NCI-H1092 (cell line): ENCODE measurements at regions not wholly inside any gene's neighbourhood (a gene's known extent, or its start where the extent isn't known, plus 50 kb on each side); places are given as distances from the start of the nearest gene placed in this dataset.

Experiments
- DNase-seq: peaks from one replicate; lab custom pipeline; 2025; lab: John Stamatoyannopoulos, UW

- no peak for DNase-seq
Observed at GRCh38 chr17:13302983-13303382, 285.2 kb upstream of the ELAC2 start.

- no peak for DNase-seq
Observed at GRCh38 chr17:13302419-13302818, 284.6 kb upstream of the ELAC2 start.

DNA sequence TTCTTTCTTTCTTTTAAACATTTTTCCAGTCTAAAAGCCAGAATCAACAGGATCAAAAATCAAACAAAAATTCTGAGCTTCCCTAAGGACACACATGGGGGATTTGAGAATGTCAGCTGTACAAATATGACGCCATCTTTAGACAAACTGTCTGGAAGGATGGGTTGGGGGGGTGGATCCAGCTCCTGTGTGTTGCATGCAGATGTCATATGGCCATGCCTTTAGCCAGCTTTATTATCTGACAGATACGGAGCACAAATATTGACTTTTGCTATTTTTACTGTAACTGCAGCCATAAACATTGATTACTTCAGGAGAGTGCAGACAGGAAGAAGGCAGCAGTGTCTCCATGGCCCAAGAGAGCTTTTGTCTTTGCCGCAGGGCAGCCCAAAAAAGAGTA is 279.4 kb upstream of the ELAC2 start:
- DNase-seq: peak; percentile 66

DNA sequence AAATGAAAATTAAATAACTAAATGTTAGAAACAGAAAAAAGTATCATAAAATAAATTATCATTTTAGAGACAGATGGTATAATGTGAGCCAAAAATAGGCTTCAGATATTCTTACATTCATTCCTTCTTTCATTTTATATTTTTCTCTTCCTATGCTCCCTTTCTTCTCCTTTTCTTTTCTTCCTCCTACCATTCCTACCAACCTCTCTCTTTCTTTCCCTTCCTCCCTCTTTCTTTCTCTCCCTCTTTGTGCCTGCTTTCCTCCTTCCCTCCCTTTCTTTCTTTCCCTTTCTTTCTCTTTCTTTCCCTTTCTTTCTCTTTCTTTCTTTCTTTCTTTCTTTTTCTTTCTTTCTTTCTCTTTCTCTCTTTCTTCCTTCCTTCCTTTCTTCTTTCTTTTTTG is 275.6 kb upstream of the ELAC2 start:
- no peak for DNase-seq

DNA sequence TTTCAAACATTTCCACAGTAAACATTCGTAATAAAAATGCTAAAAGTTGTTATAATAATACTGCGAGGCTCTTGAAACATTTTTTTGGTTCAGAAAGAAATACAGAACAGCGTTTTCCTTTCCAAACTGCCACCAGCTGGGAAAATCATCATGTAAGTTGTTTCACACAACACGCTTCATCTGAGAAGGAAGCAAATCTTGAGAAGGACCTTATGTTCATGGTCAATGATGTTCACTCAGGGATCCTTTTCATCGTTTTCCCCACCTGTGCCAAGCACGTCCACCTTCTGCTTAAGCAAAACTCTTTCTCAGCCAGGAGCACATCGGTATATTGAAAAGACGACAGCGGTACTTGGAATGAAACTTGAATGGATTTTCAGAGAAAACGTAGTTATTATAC is 274.5 kb upstream of the ELAC2 start:
- DNase-seq: no peak

GRCh38 chr17:13288248-13288647 is 270.4 kb upstream of the ELAC2 start:
- no peak for DNase-seq

GRCh38 chr17:13287226-13287625 is 269.4 kb upstream of the ELAC2 start:
- DNase-seq: no peak

- DNase-seq: no peak
Observed at GRCh38 chr17:13283606-13284005, 265.8 kb upstream of the ELAC2 start.

DNA sequence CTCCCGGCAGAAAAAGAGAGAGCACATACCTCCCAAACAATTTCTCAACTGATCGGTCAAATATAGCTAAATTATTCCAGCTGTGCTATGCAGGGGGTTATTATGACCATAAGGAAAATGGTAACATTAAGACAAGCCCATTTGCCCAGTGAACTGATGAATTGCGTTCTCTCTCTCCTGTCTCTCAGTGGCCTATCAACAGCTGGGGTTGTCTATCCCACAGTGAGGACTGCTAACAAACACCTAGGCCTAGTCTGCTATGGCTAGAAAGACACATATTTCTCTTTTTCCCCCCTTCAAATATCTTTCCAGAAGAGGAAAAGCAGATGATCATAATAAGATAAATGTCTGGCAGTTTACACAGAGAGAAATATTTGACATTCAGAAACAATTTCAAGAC is 263.8 kb upstream of the ELAC2 start:
- DNase-seq: no peak

DNA sequence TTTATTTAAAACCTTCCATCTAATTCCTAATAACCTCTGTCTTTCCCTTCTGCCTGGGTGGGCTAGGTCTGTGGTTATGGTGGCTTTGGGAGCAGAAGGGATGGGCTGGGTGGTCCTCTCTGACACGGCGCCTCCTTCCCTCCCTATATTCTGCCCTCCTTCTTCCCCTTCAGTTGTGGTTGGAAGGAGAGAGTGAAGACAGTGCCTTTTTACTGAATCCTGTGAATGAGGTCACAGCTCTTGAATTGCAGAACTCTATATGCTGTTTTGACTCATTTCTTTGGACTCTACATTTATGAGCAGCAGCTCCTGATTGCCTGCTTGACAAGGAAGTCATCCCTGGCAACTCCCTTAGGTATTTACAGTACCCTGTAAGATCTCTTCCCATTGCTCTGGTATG is 256.0 kb upstream of the ELAC2 start:
- DNase-seq: no peak

GRCh38 chr17:13272296-13272695 is 254.5 kb upstream of the ELAC2 start:
- no peak for DNase-seq

- no peak for DNase-seq
Observed at GRCh38 chr17:13268791-13269595, 251.2 kb upstream of the ELAC2 start.

DNA sequence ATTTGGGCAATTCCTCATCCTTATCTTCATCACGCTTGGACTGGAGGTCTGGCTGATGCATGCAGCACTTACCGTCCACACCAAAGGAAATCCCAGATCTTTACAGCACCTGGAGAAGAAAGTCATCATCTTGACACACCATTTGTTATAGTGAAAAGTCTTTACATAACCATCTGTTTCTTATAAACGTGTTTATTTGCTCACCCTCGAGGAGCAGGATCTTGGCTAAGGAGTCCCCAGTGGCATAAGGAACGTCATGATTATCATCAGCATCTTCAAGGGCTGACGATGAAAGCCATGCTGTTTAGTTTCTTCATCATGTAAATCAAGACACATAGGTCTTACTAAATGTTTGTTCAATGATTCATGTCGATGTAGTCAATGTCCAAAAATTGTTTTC is 248.8 kb upstream of the ELAC2 start:
- no peak for DNase-seq

DNA sequence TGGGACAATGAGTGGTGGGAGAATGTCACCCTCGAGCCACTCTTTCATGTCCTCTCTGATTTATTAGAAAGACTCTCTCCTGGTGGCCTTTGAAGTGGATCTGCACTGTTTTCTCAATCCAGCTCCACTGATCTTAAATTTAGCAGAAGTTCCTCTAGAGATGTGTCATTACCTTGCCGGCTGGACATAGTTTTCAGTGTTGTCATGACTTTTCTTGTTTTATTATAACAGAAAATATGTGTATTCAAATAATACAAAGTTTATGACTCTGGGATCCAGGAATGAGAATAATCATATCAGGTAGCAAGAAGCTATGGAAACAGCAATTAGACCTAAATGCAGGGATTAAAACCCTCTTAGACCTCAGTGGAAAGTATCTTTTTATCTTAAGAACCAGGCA is 247.5 kb upstream of the ELAC2 start:
- no peak for DNase-seq

DNA sequence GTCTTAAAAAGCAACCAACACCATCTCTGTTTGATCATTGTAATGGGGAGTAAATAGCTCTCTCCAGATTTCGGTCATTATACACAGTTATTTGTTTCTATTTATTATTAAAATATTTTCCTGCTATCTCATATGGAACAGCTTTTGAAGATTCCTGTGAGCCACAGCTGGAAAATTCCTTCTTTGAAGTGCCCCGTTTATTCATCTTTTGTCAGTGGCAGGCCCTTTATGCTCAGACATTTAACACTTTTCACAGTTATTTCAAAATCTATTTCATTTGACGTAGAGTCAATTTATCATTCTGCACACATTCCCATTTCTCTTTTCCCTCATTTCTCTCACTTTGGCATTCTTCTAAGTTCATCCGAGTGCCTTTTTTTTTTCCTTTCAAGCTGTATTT is 245.9 kb upstream of the ELAC2 start:
- no peak for DNase-seq

DNA sequence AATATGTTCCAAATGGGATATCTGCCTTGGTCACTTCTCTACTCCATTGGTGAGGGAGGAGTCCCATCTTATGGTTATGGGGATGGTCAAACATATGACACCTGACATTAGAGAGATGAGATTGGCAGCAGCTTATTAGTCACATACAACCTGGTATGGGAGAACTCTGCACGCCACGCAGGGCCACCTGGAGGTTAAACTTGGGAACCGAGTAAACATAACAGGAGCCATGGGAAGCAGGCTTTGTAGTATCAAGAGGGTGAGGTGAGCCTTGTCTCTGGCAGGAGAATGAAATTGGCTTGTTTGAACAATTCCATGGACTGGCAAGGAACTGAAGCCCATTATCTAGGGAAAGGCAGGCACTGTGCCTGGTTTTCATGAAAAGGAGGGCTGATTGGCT is 238.7 kb upstream of the ELAC2 start:
- DNase-seq: peak; percentile 6

- DNase-seq: no peak
Observed at GRCh38 chr17:13253733-13254410, 236.0 kb upstream of the ELAC2 start.

GRCh38 chr17:13244513-13244912 is 226.7 kb upstream of the ELAC2 start:
- no peak for DNase-seq

- DNase-seq: no peak
Observed at GRCh38 chr17:13243585-13243984, 225.8 kb upstream of the ELAC2 start.

DNA sequence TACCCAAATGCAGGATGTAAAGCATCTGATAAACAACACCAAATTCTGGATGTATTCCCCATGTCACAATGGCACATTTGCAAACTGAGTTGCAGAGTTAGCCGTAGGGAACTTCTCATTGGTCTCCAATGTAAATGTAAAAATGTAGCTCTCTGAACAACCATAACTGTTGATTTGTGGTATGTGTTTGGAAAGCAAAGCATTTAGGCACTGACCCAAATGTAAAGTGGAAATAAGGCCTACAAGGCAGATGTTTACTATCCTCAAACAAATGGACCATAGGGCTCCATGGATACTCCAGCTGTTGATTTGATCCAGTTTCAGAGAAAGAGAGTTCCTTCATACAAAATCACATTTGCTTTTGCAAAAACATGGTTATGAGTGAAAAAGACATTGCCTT is 223.0 kb upstream of the ELAC2 start:
- no peak for DNase-seq

GRCh38 chr17:13230350-13231264 is 212.8 kb upstream of the ELAC2 start:
- no peak for DNase-seq

DNA sequence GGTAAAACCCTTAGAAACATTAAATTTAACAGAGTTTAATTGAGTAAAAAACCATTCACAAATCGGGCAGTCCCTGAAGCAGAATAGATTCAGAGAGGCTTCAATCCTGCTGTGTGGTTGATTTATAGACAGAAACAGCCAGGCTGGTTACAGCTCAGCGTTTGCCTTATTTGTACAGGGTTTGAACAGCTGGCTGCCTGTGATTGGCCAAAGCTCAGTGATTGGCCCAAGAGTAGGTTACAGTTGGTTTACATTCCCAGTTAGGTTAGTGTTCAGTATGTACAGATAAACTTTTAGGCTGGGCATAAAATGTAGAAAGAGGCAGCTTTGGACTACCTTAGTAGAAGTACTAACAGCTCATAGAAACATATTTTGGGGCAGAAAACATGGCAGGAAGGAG is 210.4 kb upstream of the ELAC2 start:
- no peak for DNase-seq

DNA sequence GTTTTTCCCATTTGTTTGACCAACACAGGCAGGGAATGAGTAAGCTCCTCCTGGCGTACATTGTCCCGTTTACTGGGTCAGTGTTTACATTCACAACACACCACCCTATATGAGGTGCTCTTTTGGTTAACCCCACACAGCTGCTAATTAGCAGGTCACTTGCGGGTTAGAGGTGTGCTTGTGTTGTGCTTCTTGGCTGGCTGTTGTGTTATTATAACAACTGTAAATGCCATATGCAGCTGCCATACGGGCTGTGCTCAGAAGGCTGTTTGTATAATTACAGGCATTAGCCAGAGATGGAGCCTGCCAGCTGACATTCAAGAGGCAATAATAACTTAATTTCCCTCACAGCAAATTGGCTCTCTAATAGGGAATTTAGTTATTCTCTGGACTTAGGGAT is 205.1 kb upstream of the ELAC2 start:
- DNase-seq: peak; percentile 72
